Heart left ventricle (tissue), 16 donors: ENCODE measurements at regions not wholly inside any gene's neighbourhood (a gene's known extent, or its start where the extent isn't known, plus 50 kb on each side); places are given as distances from the start of the nearest gene placed in this dataset.

ENCODE experiments used
- ATAC-seq, 4 donors: fragments of 200-7000 bp; cut with Tn5 transposase; one replicate each; pipeline ENCODE4 v1.9.1; 2020 to 2022; ENCODE audit warnings: moderate library complexity in 4 of 4, mild to moderate bottlenecking in 3 of 4, moderate number of reproducible peaks in 1 of 4
- DNase-seq, 5 donors: peaks; one replicate each; pipeline ENCODE4 v3.0.0-alpha.2; 2020
- H3K27ac ChIP-seq, 12 donors: fragments of 200-600 bp; sonication (generic) in 4 of 12; one replicate each; pipeline versions ENCODE4 v1.5.0 to v1.8.0; 2016 to 2022; ENCODE audit warnings: mild to moderate bottlenecking in 2 of 12
- H3K27me3 ChIP-seq, 9 donors: fragments of 200-600 bp; sonication (generic) in 2 of 9; one replicate each; pipeline versions ENCODE4 v1.5.1 to v1.8.0; 2016 to 2022; ENCODE audit warnings: mild to moderate bottlenecking in 3 of 9
- H3K36me3 ChIP-seq, 9 donors: fragments of 200-600 bp; sonication (generic) in 2 of 9; one replicate each; pipeline versions ENCODE4 v1.5.0 to v1.8.0; 2018 to 2022; ENCODE audit warnings: mild to moderate bottlenecking in 2 of 9
- H3K4me1 ChIP-seq, 12 donors: fragments of 200-600 bp; sonication (generic) in 4 of 12; one replicate each; pipeline versions ENCODE4 v1.5.0 to v1.8.0; 2016 to 2022; ENCODE audit warnings: mild to moderate bottlenecking in 3 of 12
- H3K4me3 ChIP-seq, 12 donors: fragments of 200-600 bp; sonication (generic) in 4 of 12; one replicate each; pipeline versions ENCODE4 v1.5.0 to v1.8.0; 2017 to 2022; ENCODE audit warnings: mild to moderate bottlenecking in 9 of 12, moderate library complexity in 4 of 12
- H3K9me3 ChIP-seq, 12 donors: fragments of 200-600 bp; sonication (generic) in 4 of 12; one replicate each; pipeline versions ENCODE4 v1.5.0 to v1.8.0; 2016 to 2022; ENCODE audit warnings: mild to moderate bottlenecking in 1 of 12
- POLR2A ChIP-seq, 2 donors: fragments of 450-650 bp; IDR thresholded peaks; one replicate each; pipeline ENCODE4 v1.6.1; 2017; ENCODE audit warnings: antibody characterized with exemption in 2 of 2, mild to moderate bottlenecking in 2 of 2, moderate library complexity in 2 of 2
- WGBS, 4 donors: extraction: QIAGEN DNeasy Blood & Tissue Kit in 2 of 4; methylation state at CpG; one replicate each; pipeline versions ENCODE4 v1.1.5 to v1.1.7; 2013 to 2018; 5-methylcytosine and 5-hydroxymethylcytosine counted together
- intact Hi-C, 10 donors: fragments of 100-400 bp; cut with DNase I; formaldehyde crosslinking; loops; one replicate each; pipeline versions ENCODE4 v1.11.1 to v1.14.2; 2022
- TF ChIP-seq, protein P1 (sequence below), 12 donors: fragments of 200-600 bp; sonication (generic) in 4 of 12; IDR thresholded peaks; one replicate each; pipeline versions ENCODE4 v1.5.0 to v1.8.0; 2018 to 2022; ENCODE audit warnings: antibody characterized with exemption in 12 of 12, mild to moderate bottlenecking in 5 of 12
- donor health status: ischemic (EF 13 %, LVEDD 7.1; RV severe dilation, severe dysfunction).
- donor health status: healthy with polysubstance abuse.
- donor health status: DM: no; HTN: yes; CAD: no.
- donor health status: DM: no; HTN: no; CAD: no.
- donor health status: ischemic (EF 25% LVEDD 6.9; RV normal size, moderate dysfunction).
- donor health status: ischemic (EF 25% LVEDD 5.7; RV mildly dilated, moderate dysfunction).
- donor health status: healthy.
- donor health status: DM: yes; HTN: yes; CAD: no.
- donor health status: ischemic (EF 35%, LVEDD 5.7; RV mildly dilated, moderate dysfunction).
- donor health status: nonischemic (EF 11% LVEDD 7.7; RV severe dilation, severe dysfunction).
- donor health status: DM: yes; HTN: yes; CAD: no.
- donor health status: PGD.
- donor health status: ischemic (EF 29% LVEDD 5.4; RV normal size, mild dysfunction).
- donor health status: nonischemic (EF 23%, LVEDD 6.1; RV moderate dilation, normal function).

DNA sequence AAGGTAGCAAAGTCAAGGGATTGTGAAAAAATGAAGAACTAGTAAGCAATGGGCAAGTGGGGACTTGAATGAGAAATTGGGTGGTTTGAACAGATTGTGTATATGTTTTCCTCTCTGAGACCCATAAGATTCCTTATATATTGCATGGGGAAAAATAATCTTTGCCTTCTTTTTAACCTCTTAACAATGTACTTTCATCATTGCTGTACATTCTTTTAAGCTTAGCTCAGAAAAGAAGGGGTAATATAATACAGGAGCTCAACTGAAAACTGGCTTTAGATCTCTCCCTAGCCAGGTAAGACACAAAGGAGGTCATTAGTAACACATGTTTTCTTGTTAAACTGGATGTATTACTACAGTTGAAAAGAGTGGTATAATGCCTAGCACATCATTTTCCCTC is 287.2 kb downstream of the RNF144B start:
- ATAC-seq (no peak), DNase-seq (no peak)
- Histone ChIP-seq H3K27ac (no peak overlapping the region), H3K4me3 (no peak overlapping the region), H3K36me3 (no peaks in the 10 kb centered on the region), H3K27me3 (no peaks in the 10 kb centered on the region), H3K9me3 (peaks cover 0 to 6% (median 0%) of the 10 kb centered on the region in 12 donors), H3K4me1 (no peaks in the 10 kb centered on the region)
- TF ChIP-seq, protein P1, sequence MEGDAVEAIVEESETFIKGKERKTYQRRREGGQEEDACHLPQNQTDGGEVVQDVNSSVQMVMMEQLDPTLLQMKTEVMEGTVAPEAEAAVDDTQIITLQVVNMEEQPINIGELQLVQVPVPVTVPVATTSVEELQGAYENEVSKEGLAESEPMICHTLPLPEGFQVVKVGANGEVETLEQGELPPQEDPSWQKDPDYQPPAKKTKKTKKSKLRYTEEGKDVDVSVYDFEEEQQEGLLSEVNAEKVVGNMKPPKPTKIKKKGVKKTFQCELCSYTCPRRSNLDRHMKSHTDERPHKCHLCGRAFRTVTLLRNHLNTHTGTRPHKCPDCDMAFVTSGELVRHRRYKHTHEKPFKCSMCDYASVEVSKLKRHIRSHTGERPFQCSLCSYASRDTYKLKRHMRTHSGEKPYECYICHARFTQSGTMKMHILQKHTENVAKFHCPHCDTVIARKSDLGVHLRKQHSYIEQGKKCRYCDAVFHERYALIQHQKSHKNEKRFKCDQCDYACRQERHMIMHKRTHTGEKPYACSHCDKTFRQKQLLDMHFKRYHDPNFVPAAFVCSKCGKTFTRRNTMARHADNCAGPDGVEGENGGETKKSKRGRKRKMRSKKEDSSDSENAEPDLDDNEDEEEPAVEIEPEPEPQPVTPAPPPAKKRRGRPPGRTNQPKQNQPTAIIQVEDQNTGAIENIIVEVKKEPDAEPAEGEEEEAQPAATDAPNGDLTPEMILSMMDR (IDR thresholded peaks at IDR 0.05): no peak
- TF ChIP-seq POLR2A (IDR thresholded peaks at IDR 0.05): no peak
- intact Hi-C loops: no loop called here

DNA sequence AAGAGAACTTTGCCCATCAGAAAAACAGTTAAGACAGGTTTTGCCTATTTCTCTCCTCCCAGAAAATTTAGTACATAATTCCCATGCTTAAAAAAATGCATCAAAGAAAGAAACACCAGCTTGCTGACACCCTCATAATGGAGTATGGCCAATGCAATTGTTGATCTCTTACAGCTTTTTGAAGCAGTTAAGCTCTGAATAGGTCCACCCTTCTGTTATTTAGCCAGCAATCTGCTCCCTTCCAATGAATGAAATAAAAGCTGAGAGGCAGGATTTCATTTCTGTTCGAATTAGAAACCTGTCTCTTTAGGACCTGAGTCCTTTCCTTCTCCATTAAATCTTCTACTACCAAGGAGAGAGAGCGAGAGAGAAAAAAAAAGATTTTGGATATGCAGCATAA is 288.7 kb downstream of the RNF144B start:
- H3K9me3 ChIP-seq: peaks cover 0 to 8% (median 0%) of the 10 kb centered on the region in 12 donors
- WGBS, 4 donors: 54 to 65% (median 61%) methylated on average over 2 of the region's 2 CpGs

DNA sequence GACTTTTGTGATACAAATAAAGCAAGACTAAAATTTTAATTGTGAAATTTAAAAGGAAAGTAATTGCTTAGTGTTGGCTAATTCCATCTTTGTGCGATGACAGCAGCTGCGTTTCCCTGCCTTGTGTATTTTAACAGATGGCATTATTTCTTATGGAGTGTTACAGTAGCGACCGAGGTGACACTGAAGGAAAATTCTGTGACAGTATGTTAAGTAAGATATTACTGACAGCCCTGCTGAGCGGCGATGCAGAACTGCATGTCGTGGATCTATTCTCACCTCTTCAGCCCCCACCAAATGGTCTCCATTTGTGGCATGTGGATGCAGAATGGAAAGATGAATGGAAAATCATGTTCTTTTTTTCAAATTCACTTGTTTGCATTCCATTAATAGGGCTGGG is 289.4 kb downstream of the RNF144B start:
- intact Hi-C loops: no loop called here
- DNase-seq (no peak), ATAC-seq (no peak)
- Histone ChIP-seq H3K27ac (no peak overlapping the region), H3K4me3 (no peak overlapping the region), H3K4me1 (no peaks in the 10 kb centered on the region), H3K9me3 (peaks cover 0 to 8% (median 0%) of the 10 kb centered on the region in 12 donors), H3K27me3 (no peaks in the 10 kb centered on the region), H3K36me3 (no peaks in the 10 kb centered on the region)
- no peak for TF ChIP-seq POLR2A (IDR thresholded peaks at IDR 0.05)
- TF ChIP-seq, protein P1 (IDR thresholded peaks at IDR 0.05): no peak
- WGBS, 4 donors: 78 to 82% (median 81%) methylated on average over 7 of the region's 7 CpGs

More for the DNA sequence above, 288.7 kb downstream of the RNF144B start:
- no peak for ATAC-seq
- intact Hi-C loops: no loop called here
- H3K27ac ChIP-seq: no peak overlapping the region
- TF ChIP-seq POLR2A (IDR thresholded peaks at IDR 0.05): no peak
- TF ChIP-seq, protein P1 (IDR thresholded peaks at IDR 0.05): no peak
- H3K4me1 ChIP-seq: no peaks in the 10 kb centered on the region
- no peaks in the 10 kb centered on the region for H3K27me3 ChIP-seq
- no peak overlapping the region for H3K4me3 ChIP-seq
- no peak for DNase-seq
- H3K36me3 ChIP-seq: no peaks in the 10 kb centered on the region

DNA sequence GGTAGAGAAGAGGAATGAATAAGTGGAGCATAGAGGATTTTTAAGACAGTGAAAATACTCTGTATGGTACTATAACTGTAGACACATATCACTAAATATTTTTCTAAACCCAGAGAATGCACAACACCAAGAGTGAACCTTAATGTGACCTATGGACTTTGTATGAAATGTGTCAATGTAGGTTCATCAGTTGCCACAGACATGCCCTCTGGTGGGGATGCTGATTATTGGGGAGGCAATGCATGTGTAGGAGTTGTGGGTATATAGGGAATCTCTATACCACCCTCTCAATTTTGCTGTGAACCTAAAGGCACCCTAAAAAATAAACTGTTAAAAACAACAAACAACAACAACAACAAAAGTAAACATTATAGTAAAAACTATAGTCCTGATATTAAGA is 293.7 kb downstream of the RNF144B start:
- DNase-seq (no peak), ATAC-seq (no peak)
- no peaks in the 10 kb centered on the region for H3K4me1 ChIP-seq
- H3K4me3 ChIP-seq: no peak overlapping the region
- H3K9me3 ChIP-seq: peaks cover 0 to 8% (median 0%) of the 10 kb centered on the region in 12 donors
- TF ChIP-seq POLR2A (IDR thresholded peaks at IDR 0.05): no peak
- TF ChIP-seq, protein P1 (IDR thresholded peaks at IDR 0.05): no peak
- intact Hi-C loops: no loop called here
- H3K36me3 ChIP-seq: no peaks in the 10 kb centered on the region
- no peak overlapping the region for H3K27ac ChIP-seq
- H3K27me3 ChIP-seq: no peaks in the 10 kb centered on the region
